ENCODE measurements at regions not wholly inside any gene's neighbourhood (a gene's known extent, or its start where the extent isn't known, plus 50 kb on each side); places are given as distances from the start of the nearest gene placed in this dataset.

GRCh38 chr9:31412081-31412480 lies 972.4 kb upstream of the ACO1 start:
- no peak for TF ChIP-seq CTCF (IDR thresholded peaks at IDR 0.05 in 2 of 3, conservative IDR thresholded peaks at IDR 0.05 in 1 of 3; ENCODE audit: insufficient read depth in 2 of 3, low read depth in 1 of 3, low read length in 3 of 3)
- no peak for TF ChIP-seq EP300 (IDR thresholded peaks at IDR 0.05; ENCODE audit: low read length)
- no peak for TF ChIP-seq RBM14 (IDR thresholded peaks at IDR 0.05; ENCODE audit: borderline replicate concordance, insufficient read depth, low read depth, low read length)
- no peak for TF ChIP-seq ETS1 (conservative IDR thresholded peaks at IDR 0.05; ENCODE audit: control insufficient read depth, low read depth, low read length)
- no peak for TF ChIP-seq SMAD1 (IDR thresholded peaks at IDR 0.05; ENCODE audit: low read depth, low read length, partially characterized antibody)
- no peak for TF ChIP-seq YBX1 (IDR thresholded peaks at IDR 0.05)
- no peak for TF ChIP-seq ATF6 (CRISPR knock-in tag; IDR thresholded peaks at IDR 0.05)
- TF ChIP-seq ZNF124 (CRISPR knock-in tag; IDR thresholded peaks at IDR 0.05): no peak
- TF ChIP-seq MYC (IDR thresholded peaks at IDR 0.05; ENCODE audit: low read depth, low read length): no peak
- TF ChIP-seq MYC (CRISPR knock-in tag; IDR thresholded peaks at IDR 0.05; ENCODE audit: borderline replicate concordance, low read depth): no peak
- TF ChIP-seq REST (IDR thresholded peaks at IDR 0.05; ENCODE audit: borderline replicate concordance): no peak
- TF ChIP-seq REST (CRISPR knock-in tag; IDR thresholded peaks at IDR 0.05; ENCODE audit: low read depth): no peak
- no peak for TF ChIP-seq PML (IDR thresholded peaks at IDR 0.05; ENCODE audit: low read length)
- TF ChIP-seq MXI1 (IDR thresholded peaks at IDR 0.05; ENCODE audit: low read depth, low read length): no peak
- no peak for TF ChIP-seq ZNF76 (CRISPR knock-in tag; IDR thresholded peaks at IDR 0.05; ENCODE audit: borderline replicate concordance)
- TF ChIP-seq ELF4 (CRISPR knock-in tag; IDR thresholded peaks at IDR 0.05): no peak

Data from K562 (cell line).